Keratinocyte (primary cell): ENCODE measurements at regions not wholly inside any gene's neighbourhood (a gene's known extent, or its start where the extent isn't known, plus 50 kb on each side); places are given as distances from the start of the nearest gene placed in this dataset.

Experiments
- CTCF ChIP-seq, 3 experiments: IDR thresholded peaks in 1 of 3; conservative IDR thresholded peaks in 1 of 3; optimal IDR thresholded peaks in 1 of 3; 2 replicates in 2 of 3; 3 replicates in 1 of 3; pipeline versions ENCODE3 to v1.5.1; 2011; ENCODE audit warnings: low read length in 3 of 3, mild to moderate bottlenecking in 3 of 3, moderate library complexity in 2 of 3, control low read depth in 1 of 3, inconsistent platforms in 1 of 3; ENCODE audit not compliant: insufficient read depth in 2 of 3; ENCODE audit errors: extremely low read depth in 1 of 3
- EZH2 ChIP-seq: IDR thresholded peaks from one replicate; pipeline ENCODE4 v1.6.1; 2012; ENCODE audit warnings: inconsistent platforms, mild to moderate bottlenecking, low read length, moderate library complexity

- TF ChIP-seq CTCF (optimal IDR thresholded peaks at IDR 0.05 in 1 of 3, IDR thresholded peaks at IDR 0.05 in 1 of 3, conservative IDR thresholded peaks at IDR 0.05 in 1 of 3; ENCODE audit: extremely low read depth in 1 of 3, insufficient read depth in 2 of 3, low read length in 3 of 3) (no peak), EZH2 (no peak)
Measured at GRCh38 chr2:15886231-15886630, 54.1 kb upstream of the MYCN start.
